Glomerular endothelial cell (primary cell): ENCODE measurements at regions not wholly inside any gene's neighbourhood (a gene's known extent, or its start where the extent isn't known, plus 50 kb on each side); places are given as distances from the start of the nearest gene placed in this dataset.

Experiments
- DNase-seq: peaks from one replicate; pipeline ENCODE4 v3.0.0-alpha.2; 2011; ENCODE audit warnings: low read depth, low spot score; ENCODE audit errors: extremely low read depth

- DNase-seq = no peak
Observed at GRCh38 chr20:43863821-43864544, 50.7 kb upstream of the TOX2 start.

GRCh38 chr20:43863330-43863729 is 51.3 kb upstream of the TOX2 start:
- no peak for DNase-seq

- DNase-seq = no peak
Observed at GRCh38 chr20:43862438-43862837, 52.2 kb upstream of the TOX2 start.

- no peak for DNase-seq
Observed at GRCh38 chr20:43859994-43860393, 54.7 kb upstream of the TOX2 start.

- DNase-seq = no peak
Observed at GRCh38 chr20:43857932-43858331, 56.7 kb upstream of the TOX2 start.

- DNase-seq = no peak
Observed at GRCh38 chr20:43857127-43857526, 57.5 kb upstream of the TOX2 start.

GRCh38 chr20:43855803-43856202 is 58.8 kb upstream of the TOX2 start:
- no peak for DNase-seq

- DNase-seq = no peak
Observed at GRCh38 chr20:43853918-43854317, 60.7 kb upstream of the TOX2 start.

GRCh38 chr20:43853174-43853803 is 61.4 kb upstream of the TOX2 start:
- no peak for DNase-seq

- no peak for DNase-seq
Observed at GRCh38 chr20:43849496-43850186, 65.0 kb upstream of the TOX2 start.

GRCh38 chr20:43846516-43846905 is 68.1 kb upstream of the TOX2 start:
- no peak for DNase-seq

GRCh38 chr20:43844778-43845614 is 69.7 kb upstream of the TOX2 start:
- peak; percentile 61 for DNase-seq

GRCh38 chr20:43843965-43844660 is 70.5 kb upstream of the TOX2 start:
- DNase-seq = no peak

- peak; percentile 39 for DNase-seq
Observed at GRCh38 chr20:43843096-43843964, 71.3 kb upstream of the TOX2 start.

- DNase-seq = no peak
Observed at GRCh38 chr20:43842126-43843020, 72.3 kb upstream of the TOX2 start.

- DNase-seq = no peak
Observed at GRCh38 chr20:43840382-43841070, 74.1 kb upstream of the TOX2 start.

- DNase-seq = no peak
Observed at GRCh38 chr20:43839793-43840199, 74.9 kb upstream of the TOX2 start.

- DNase-seq = no peak
Observed at GRCh38 chr20:43838703-43839060, 76.0 kb upstream of the TOX2 start.
